H1 (cell line): ENCODE measurements at regions not wholly inside any gene's neighbourhood (a gene's known extent, or its start where the extent isn't known, plus 50 kb on each side); places are given as distances from the start of the nearest gene placed in this dataset.

ENCODE experiments used
- CTCF ChIA-PET: fragments of 300-600 bp; sonication (Branson Sonifier 250); formaldehyde crosslinking; loops from one replicate; lab custom pipeline; 2021; ENCODE audit not compliant: partially characterized antibody; lab: Charles Lee
- POLR2A ChIA-PET: fragments of 300-600 bp; sonication (Branson Sonifier 250); formaldehyde crosslinking; loops from one replicate; lab custom pipeline; 2021; ENCODE audit warnings: inconsistent platforms; ENCODE audit not compliant: partially characterized antibody; lab: Charles Lee
- DNase-seq, 2 experiments: peaks; one replicate each; pipeline versions ENCODE4 v3.0.0 to v3.0.0-alpha.2; 2010 to 2022; ENCODE audit warnings: low spot score in 2 of 2, low read depth in 1 of 2, mixed read lengths in 1 of 2
- FAIRE-seq: peaks from 2 replicates; lab custom pipeline; 2011; peaks lifted over from hg19 to GRCh38; lab: Jason Lieb, UNC
- H2AFZ ChIP-seq: 2 replicates; pipeline ENCODE4 v1.8.1; 2012; ENCODE audit warnings: low read length, inconsistent platforms
- H2AK5ac ChIP-seq: 2 replicates; pipeline ENCODE4 v1.6.1; 2013; ENCODE audit warnings: low read depth, low read length
- H2BK120ac ChIP-seq: replicated peaks from 2 replicates; pipeline ENCODE3; 2013; ENCODE audit warnings: low read depth, low read length, inconsistent platforms
- H2BK12ac ChIP-seq: 2 replicates; pipeline ENCODE4 v1.6.1; 2013; ENCODE audit warnings: low read depth, low read length
- H2BK15ac ChIP-seq: 2 replicates; pipeline ENCODE4 v1.6.1; 2013; ENCODE audit warnings: low read length
- H2BK20ac ChIP-seq: 2 replicates; pipeline ENCODE4 v1.6.1; 2013; ENCODE audit warnings: low read length
- H2BK5ac ChIP-seq: 2 replicates; pipeline ENCODE4 v1.6.1; 2013; ENCODE audit warnings: low read depth, low read length
- H3K14ac ChIP-seq: 2 replicates; pipeline ENCODE4 v1.6.1; 2013; ENCODE audit warnings: inconsistent platforms; ENCODE audit not compliant: insufficient read length
- H3K18ac ChIP-seq: 2 replicates; pipeline ENCODE4 v1.6.1; 2013; ENCODE audit warnings: low read length; ENCODE audit errors: extremely low read depth
- H3K23ac ChIP-seq: 2 replicates; pipeline ENCODE4 v1.6.1; 2013; ENCODE audit warnings: inconsistent platforms; ENCODE audit not compliant: insufficient read length
- H3K23me2 ChIP-seq: 2 replicates; pipeline ENCODE4 v1.6.1; 2013; ENCODE audit warnings: low read depth, low read length
- H3K27ac ChIP-seq: 2 replicates; pipeline ENCODE4 v1.6.1; 2011; ENCODE audit warnings: low read depth, low read length, inconsistent platforms
- H3K27me3 ChIP-seq, 4 experiments: replicated peaks in 1 of 4; 1 replicate in 1 of 4; 2 replicates in 3 of 4; pipeline versions ENCODE4 v1.6.1 to v1.8.1; 2011 to 2013; ENCODE audit warnings: low read length in 3 of 4, mild to moderate bottlenecking in 3 of 4, inconsistent platforms in 2 of 4, mixed read lengths in 2 of 4, moderate library complexity in 1 of 4; ENCODE audit not compliant: control insufficient read depth in 3 of 4, insufficient read depth in 3 of 4; ENCODE audit errors: extremely low read depth in 1 of 4
- H3K36me3 ChIP-seq, 4 experiments: 2 replicates each; pipeline versions ENCODE4 v1.6.1 to v1.8.1; 2011 to 2013; ENCODE audit warnings: mild to moderate bottlenecking in 4 of 4, low read length in 3 of 4, moderate library complexity in 2 of 4, control low read depth in 1 of 4, inconsistent platforms in 1 of 4; ENCODE audit not compliant: insufficient read depth in 4 of 4, control insufficient read depth in 2 of 4
- H3K4ac ChIP-seq: replicated peaks from 2 replicates; pipeline ENCODE3; 2013; ENCODE audit warnings: low read length, low read depth, mixed read lengths, inconsistent platforms; ENCODE audit not compliant: insufficient read length
- H3K4me1 ChIP-seq, 4 experiments: replicated peaks in 1 of 4; 1 replicate in 1 of 4; 2 replicates in 3 of 4; pipeline versions ENCODE4 v1.6.1 to v1.8.1; 2011 to 2013; ENCODE audit warnings: low read length in 3 of 4, inconsistent platforms in 2 of 4, mixed read lengths in 1 of 4; ENCODE audit not compliant: insufficient read depth in 4 of 4, control insufficient read depth in 3 of 4
- H3K4me2 ChIP-seq, 2 experiments: 2 replicates each; pipeline versions ENCODE4 v1.6.1 to v1.8.1; 2011 to 2013; ENCODE audit warnings: low read depth in 2 of 2, low read length in 2 of 2, control low read depth in 1 of 2, inconsistent platforms in 1 of 2, mild to moderate bottlenecking in 1 of 2; ENCODE audit not compliant: insufficient read depth in 1 of 2
- H3K4me3 ChIP-seq, 4 experiments: fragments of 200-600, 300-600 bp in 1 of 4; sonication (generic), shearing (Covaris generic), sonication (Bioruptor Twin) in 1 of 4; 2 replicates each; pipeline versions ENCODE4 v1.5.1 to v1.8.1; 2011 to 2016; ENCODE audit warnings: low read length in 4 of 4, low read depth in 3 of 4, control low read depth in 2 of 4, inconsistent platforms in 2 of 4, mild to moderate bottlenecking in 2 of 4, mixed read lengths in 1 of 4, moderate library complexity in 1 of 4; ENCODE audit not compliant: insufficient read depth in 2 of 4; ENCODE audit errors: extremely low read depth in 1 of 4
- H3K56ac ChIP-seq: replicated peaks from 2 replicates; pipeline ENCODE3; 2013; ENCODE audit warnings: low read depth, mild to moderate bottlenecking, mixed read lengths, low read length, inconsistent platforms; ENCODE audit not compliant: insufficient read length
- H3K79me1 ChIP-seq: 2 replicates; pipeline ENCODE4 v1.6.1; 2013; ENCODE audit warnings: low read depth, low read length, control low read depth
- H3K79me2 ChIP-seq, 2 experiments: 2 replicates each; pipeline versions ENCODE4 v1.6.1 to v1.8.1; 2012 to 2013; ENCODE audit warnings: low read length in 2 of 2, mild to moderate bottlenecking in 2 of 2, inconsistent platforms in 1 of 2; ENCODE audit not compliant: insufficient read depth in 2 of 2, control insufficient read depth in 1 of 2
- H3K9ac ChIP-seq, 4 experiments: replicated peaks in 1 of 4; 1 replicate in 1 of 4; 2 replicates in 3 of 4; pipeline versions ENCODE4 v1.6.1 to v1.8.1; 2011 to 2013; ENCODE audit warnings: low read depth in 3 of 4, low read length in 3 of 4, control low read depth in 2 of 4, mild to moderate bottlenecking in 2 of 4, moderate library complexity in 2 of 4, inconsistent platforms in 1 of 4; ENCODE audit errors: extremely low read depth in 1 of 4
- H3K9me3 ChIP-seq, 2 experiments: 2 replicates each; pipeline versions ENCODE4 v1.6.1 to v1.8.1; 2012 to 2013; ENCODE audit warnings: mild to moderate bottlenecking in 2 of 2, moderate library complexity in 2 of 2, control low read depth in 1 of 2, inconsistent platforms in 1 of 2, low read depth in 1 of 2, low read length in 1 of 2, mixed read lengths in 1 of 2; ENCODE audit not compliant: insufficient read depth in 2 of 2
- H4K20me1 ChIP-seq, 2 experiments: replicated peaks in 1 of 2; 2 replicates each; pipeline versions ENCODE3 to v1.8.1; 2011 to 2013; ENCODE audit warnings: inconsistent platforms in 2 of 2, low read length in 2 of 2, mild to moderate bottlenecking in 1 of 2; ENCODE audit not compliant: insufficient read depth in 2 of 2, control insufficient read depth in 1 of 2
- H4K5ac ChIP-seq: 2 replicates; pipeline ENCODE4 v1.6.1; 2013; ENCODE audit warnings: low read length, low read depth, mixed read lengths, inconsistent platforms; ENCODE audit not compliant: insufficient read length
- H4K8ac ChIP-seq: 2 replicates; pipeline ENCODE4 v1.8.0; 2013; ENCODE audit warnings: mild to moderate bottlenecking, moderate library complexity, low read length, inconsistent platforms; ENCODE audit not compliant: insufficient read depth; ENCODE audit errors: extremely low read depth
- H4K91ac ChIP-seq: replicated peaks from 2 replicates; pipeline ENCODE3; 2013; ENCODE audit warnings: low read length, mixed read lengths, inconsistent platforms; ENCODE audit not compliant: insufficient read length
- CBX5 ChIP-seq: fragments of 300-800, 300-1000 bp; sonication (generic); IDR thresholded peaks from 2 replicates; pipeline ENCODE4 v1.7.1; 2016; ENCODE audit warnings: antibody characterized with exemption, low read length, low read depth
- CBX8 ChIP-seq: fragments of 300-800, 300-1000 bp; sonication (generic); IDR thresholded peaks from 2 replicates; pipeline ENCODE4 v1.7.1; 2016; ENCODE audit warnings: low read depth, low read length, borderline replicate concordance
- EZH2 ChIP-seq: fragments of 200-600 bp; sonication (generic); IDR thresholded peaks from 2 replicates; pipeline ENCODE4 v1.7.1; 2012; ENCODE audit warnings: low read depth, mild to moderate bottlenecking, moderate library complexity, low read length, inconsistent platforms; ENCODE audit not compliant: severe bottlenecking
- HDAC6 ChIP-seq: IDR thresholded peaks from one replicate; pipeline ENCODE4 v1.7.1; 2012; ENCODE audit warnings: low read depth, mild to moderate bottlenecking, inconsistent platforms, low read length, moderate library complexity
- NANOG ChIP-seq: IDR thresholded peaks from 2 replicates; pipeline ENCODE4 v1.6.1; 2011; ENCODE audit warnings: low read length, low read depth, mild to moderate bottlenecking, inconsistent platforms; ENCODE audit not compliant: insufficient read depth, poor library complexity, severe bottlenecking
- RBBP5 ChIP-seq: IDR thresholded peaks from 2 replicates; pipeline ENCODE4 v1.7.1; 2012; ENCODE audit warnings: low read depth, mild to moderate bottlenecking, inconsistent platforms, low read length, moderate library complexity, borderline replicate concordance
- SUZ12 ChIP-seq: fragments of 200-600 bp; sonication (generic); IDR thresholded peaks from 2 replicates; pipeline ENCODE4 v1.6.1; 2012; ENCODE audit warnings: mild to moderate bottlenecking, inconsistent platforms, low read length, moderate library complexity, mixed read lengths
- YY1 ChIP-seq: IDR thresholded peaks from 2 replicates; pipeline ENCODE4 v1.6.1; 2011; ENCODE audit warnings: low read depth, mild to moderate bottlenecking, low read length
- WGBS, 2 experiments: shearing (Covaris generic) in 1 of 2; methylation state at CpG; one replicate each; pipeline versions ENCODE4 v1.1.6 to v1.1.7; 2013 to 2015; ENCODE audit warnings: low lambda C conversion rate in 2 of 2, mixed read lengths in 2 of 2, inconsistent platforms in 1 of 2, low coverage in 1 of 2, missing lambda C conversion rate in 1 of 2; ENCODE audit not compliant: insufficient replicate concordance in 2 of 2, insufficient coverage in 1 of 2, insufficient read length in 1 of 2; ENCODE audit errors: extremely low coverage in 1 of 2, missing lambda C conversion rate in 1 of 2; 5-methylcytosine and 5-hydroxymethylcytosine counted together
- TF ChIP-seq, protein P1 (sequence below), 3 experiments: IDR thresholded peaks; 1 replicate in 2 of 3; 2 replicates in 1 of 3; pipeline versions ENCODE4 v1.5.1 to v1.6.1; 2011; ENCODE audit warnings: low read length in 3 of 3, mild to moderate bottlenecking in 3 of 3, inconsistent platforms in 2 of 3, low read depth in 1 of 3, moderate library complexity in 1 of 3; ENCODE audit not compliant: insufficient read depth in 1 of 3; ENCODE audit errors: control extremely low read depth in 1 of 3
- TF ChIP-seq, protein P2 (sequence below): IDR thresholded peaks from 2 replicates; pipeline ENCODE4 v1.6.1; 2012; ENCODE audit warnings: low read length, inconsistent platforms

DNA sequence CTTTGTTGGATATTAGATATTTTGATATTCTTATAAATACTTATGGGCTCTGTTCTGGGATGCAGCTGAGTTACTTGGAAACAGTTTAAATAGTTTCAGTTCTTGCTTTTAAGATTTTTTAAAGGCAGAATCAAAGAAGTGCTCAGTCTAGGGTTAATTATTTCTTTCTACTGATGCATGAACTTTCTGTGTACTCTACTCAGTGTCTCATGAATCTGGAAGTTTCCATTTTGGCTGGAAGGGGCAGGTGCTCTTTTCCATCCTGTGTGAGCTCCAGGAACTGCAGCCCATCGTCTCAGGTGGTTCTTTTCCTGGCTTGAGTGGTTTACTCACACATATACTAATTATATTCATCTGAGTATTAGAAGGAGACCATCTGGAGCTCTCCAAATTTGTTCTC lies 61.1 kb upstream of the CPHXL start:
- TF ChIP-seq, protein P1, sequence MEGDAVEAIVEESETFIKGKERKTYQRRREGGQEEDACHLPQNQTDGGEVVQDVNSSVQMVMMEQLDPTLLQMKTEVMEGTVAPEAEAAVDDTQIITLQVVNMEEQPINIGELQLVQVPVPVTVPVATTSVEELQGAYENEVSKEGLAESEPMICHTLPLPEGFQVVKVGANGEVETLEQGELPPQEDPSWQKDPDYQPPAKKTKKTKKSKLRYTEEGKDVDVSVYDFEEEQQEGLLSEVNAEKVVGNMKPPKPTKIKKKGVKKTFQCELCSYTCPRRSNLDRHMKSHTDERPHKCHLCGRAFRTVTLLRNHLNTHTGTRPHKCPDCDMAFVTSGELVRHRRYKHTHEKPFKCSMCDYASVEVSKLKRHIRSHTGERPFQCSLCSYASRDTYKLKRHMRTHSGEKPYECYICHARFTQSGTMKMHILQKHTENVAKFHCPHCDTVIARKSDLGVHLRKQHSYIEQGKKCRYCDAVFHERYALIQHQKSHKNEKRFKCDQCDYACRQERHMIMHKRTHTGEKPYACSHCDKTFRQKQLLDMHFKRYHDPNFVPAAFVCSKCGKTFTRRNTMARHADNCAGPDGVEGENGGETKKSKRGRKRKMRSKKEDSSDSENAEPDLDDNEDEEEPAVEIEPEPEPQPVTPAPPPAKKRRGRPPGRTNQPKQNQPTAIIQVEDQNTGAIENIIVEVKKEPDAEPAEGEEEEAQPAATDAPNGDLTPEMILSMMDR (IDR thresholded peaks at IDR 0.05; ENCODE audit: control extremely low read depth in 1 of 3, insufficient read depth in 1 of 3, low read depth in 1 of 3, low read length in 3 of 3) = no peak
- TF ChIP-seq HDAC6 = no peak
- TF ChIP-seq, protein P2, sequence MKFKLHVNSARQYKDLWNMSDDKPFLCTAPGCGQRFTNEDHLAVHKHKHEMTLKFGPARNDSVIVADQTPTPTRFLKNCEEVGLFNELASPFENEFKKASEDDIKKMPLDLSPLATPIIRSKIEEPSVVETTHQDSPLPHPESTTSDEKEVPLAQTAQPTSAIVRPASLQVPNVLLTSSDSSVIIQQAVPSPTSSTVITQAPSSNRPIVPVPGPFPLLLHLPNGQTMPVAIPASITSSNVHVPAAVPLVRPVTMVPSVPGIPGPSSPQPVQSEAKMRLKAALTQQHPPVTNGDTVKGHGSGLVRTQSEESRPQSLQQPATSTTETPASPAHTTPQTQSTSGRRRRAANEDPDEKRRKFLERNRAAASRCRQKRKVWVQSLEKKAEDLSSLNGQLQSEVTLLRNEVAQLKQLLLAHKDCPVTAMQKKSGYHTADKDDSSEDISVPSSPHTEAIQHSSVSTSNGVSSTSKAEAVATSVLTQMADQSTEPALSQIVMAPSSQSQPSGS = no peak
- no peak for TF ChIP-seq YY1
- TF ChIP-seq NANOG = no peak
- TF ChIP-seq RBBP5 = no peak
- no peak for TF ChIP-seq CBX5
- TF ChIP-seq CBX8 = no peak
- no peak for TF ChIP-seq SUZ12
- no peak for TF ChIP-seq EZH2
- POLR2A ChIA-PET = no interaction called here
- Histone ChIP-seq H4K8ac (no peak overlapping the region), H3K27ac (no peak overlapping the region), H2BK12ac (no peak overlapping the region), H3K79me2 (no peaks in the 10 kb centered on the region), H2BK5ac (no peak overlapping the region), H3K18ac (no peak overlapping the region), H4K5ac (no peak overlapping the region), H3K4me2 (no peak overlapping the region), H2AFZ (no peak overlapping the region), H4K91ac (no peak overlapping the region), H3K36me3 (no peaks in the 10 kb centered on the region), H2BK120ac (no peak overlapping the region), H3K4me1 (no peaks in the 10 kb centered on the region), H4K20me1 (no peaks in the 10 kb centered on the region), H3K4me3 (no peak overlapping the region), H3K9me3 (no peaks in the 10 kb centered on the region), H2AK5ac (no peak overlapping the region), H3K23ac (no peak overlapping the region), H3K56ac (no peak overlapping the region), H3K14ac (no peak overlapping the region), H3K79me1 (no peaks in the 10 kb centered on the region), H3K4ac (no peak overlapping the region), H3K9ac (no peak overlapping the region), H3K23me2 (no peaks in the 10 kb centered on the region), H3K27me3 (no peaks in the 10 kb centered on the region; a peak in 1 of 7 replicates), H2BK20ac (no peak overlapping the region), H2BK15ac (no peak overlapping the region)
- FAIRE-seq = no peak
- CTCF ChIA-PET = interaction anchor here (0.8 to 2.2 kb wide), 4 partner anchors 354 to 1383 kb away, joined by 3 to 10 read pairs (median 4); no protein-coding TSS in a partner anchor
- no peak for DNase-seq
- WGBS, 2 experiments = 47% methylated on average over 1 of the region's 1 CpG; no CpG with 5 or more reads in 1 of the 2 experiments
